GM21576 (cell line): ENCODE measurements at regions not wholly inside any gene's neighbourhood (a gene's known extent, or its start where the extent isn't known, plus 50 kb on each side); places are given as distances from the start of the nearest gene placed in this dataset.

Experiments
- ATAC-seq: cut with Tn5 transposase; IDR thresholded peaks from one replicate; pipeline ENCODE4 v1.9.1; 2021; ENCODE audit warnings: mild to moderate bottlenecking, moderate library complexity; ENCODE audit not compliant: unreplicated experiment

GRCh38 chr2:153197402-153198386, 280.9 kb downstream of the RPRM start:
- ATAC-seq, result no peak

DNA sequence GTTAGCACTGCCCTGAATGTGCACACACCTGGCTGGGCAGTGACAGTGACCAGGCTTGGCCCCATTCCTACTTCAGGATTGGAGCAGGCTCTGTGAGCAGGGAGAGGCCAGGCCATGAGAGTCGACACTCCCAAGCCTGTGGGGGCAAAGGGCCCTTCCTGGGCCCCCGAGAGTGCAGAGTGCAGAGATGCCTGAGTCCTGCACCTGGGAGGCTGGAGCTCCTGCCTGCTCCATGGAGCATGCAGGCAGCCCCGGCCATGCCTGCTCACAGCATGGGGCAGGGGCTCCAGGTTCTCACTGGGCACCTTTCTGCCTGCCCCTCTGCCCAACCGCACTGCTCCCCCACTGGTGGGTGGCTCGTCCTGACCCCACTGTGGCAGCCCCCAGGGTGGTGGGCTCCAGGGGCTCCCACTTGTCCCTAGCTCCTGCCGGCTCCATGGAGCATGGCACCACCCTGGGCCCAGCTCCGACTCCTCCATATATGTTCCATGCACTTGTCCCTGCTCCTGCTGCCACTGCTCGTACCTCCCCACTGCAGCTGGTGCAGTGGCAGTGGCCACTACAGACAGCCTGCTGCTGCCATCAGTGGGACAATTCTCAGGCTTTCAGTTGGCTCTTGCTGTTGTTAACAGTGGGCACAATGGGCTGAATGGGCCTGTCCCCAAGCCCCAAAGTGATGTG, 282.0 kb downstream of the RPRM start:
- no peak for ATAC-seq

- no peak for ATAC-seq
These were observed 283.2 kb downstream of the RPRM start for GRCh38 chr2:153195342-153195741.

GRCh38 chr2:153189091-153189888, 289.3 kb downstream of the RPRM start:
- ATAC-seq, result no peak

DNA sequence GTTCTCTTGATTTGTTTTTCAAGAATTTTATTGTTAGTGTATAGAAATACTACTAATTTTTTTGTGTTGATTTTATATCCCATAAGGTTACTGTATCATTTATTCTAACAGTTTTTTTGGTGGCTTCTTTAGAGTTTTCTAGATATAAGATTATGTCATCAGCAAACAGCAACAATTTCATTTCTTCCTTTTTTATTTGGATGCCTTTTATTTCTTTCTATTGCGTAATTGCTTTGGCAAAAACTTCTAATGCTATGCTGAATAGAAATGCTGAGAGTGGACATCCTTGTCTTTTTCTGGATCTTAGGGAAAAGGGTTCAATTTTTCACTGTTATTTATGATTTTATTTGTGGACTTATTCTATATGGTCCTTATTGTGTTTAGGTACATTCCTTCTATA, 298.8 kb downstream of the RPRM start:
- ATAC-seq, result no peak

GRCh38 chr2:153169609-153170008, 309.0 kb downstream of the RPRM start:
- ATAC-seq, result no peak

DNA sequence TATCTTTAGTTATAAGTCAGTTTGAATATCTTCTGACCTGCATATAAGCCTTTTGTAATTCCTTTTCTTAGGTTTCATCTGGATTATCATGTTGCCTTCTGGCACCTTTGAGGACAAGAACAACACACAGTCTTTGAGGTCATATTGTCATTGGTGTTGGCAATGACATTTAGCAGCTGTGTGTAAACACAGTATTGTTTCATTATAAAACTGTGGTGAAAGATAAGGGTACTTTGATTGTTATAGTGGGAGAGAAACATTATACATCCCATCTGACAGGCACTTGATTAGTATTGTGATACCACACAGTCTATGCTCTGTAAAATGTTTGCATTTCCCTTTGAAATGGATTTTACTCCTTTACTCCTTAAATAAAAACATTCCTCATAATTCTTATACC, 313.5 kb downstream of the RPRM start:
- ATAC-seq, result no peak

DNA sequence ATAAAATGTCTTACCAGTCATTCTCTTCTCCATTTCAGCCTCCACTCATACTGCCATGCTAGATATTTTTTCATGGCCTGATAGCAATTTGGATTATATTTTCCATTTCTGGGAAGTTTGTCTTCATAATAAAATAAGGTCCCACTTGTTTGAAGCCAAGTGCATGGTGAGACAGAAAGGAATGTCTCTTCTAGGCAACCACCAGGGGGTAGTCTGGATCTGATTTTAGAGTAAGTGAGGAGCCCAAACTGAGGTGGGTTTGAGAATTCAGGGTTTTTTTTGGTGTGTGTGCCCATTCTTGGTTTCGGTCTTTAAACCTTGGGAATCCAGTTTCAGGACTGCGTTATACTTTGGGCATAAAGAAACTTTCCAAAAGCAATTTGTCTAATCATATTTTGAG, 315.5 kb downstream of the RPRM start:
- no peak for ATAC-seq

GRCh38 chr2:153156743-153157142, 321.8 kb downstream of the RPRM start:
- no peak for ATAC-seq

GRCh38 chr2:153152036-153152435, 326.5 kb downstream of the RPRM start:
- no peak for ATAC-seq

DNA sequence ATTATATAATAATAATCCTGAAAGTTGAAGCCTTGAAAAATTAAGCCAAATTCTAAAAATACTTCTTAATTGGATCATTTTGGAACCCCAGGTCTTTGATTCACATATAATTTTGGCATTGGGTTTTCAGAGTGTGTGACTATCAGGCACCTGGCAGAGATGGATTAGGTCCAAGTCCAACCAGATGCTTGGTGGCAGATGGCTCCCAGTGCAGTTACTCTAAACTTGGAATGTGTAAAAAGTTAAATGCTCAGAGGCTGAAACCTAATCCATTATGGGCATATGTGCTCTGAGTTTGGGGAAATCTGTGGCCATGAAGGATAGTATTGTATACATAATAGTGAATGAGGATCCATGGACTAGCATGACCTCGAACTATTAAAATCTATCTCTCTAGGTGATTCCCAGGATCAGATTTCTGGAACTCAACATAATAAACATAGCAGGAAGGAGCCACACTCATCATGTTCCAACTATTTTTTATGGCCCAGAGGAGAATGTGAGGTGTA, 333.0 kb downstream of the RPRM start:
- ATAC-seq, result no peak

- no peak for ATAC-seq
These were observed 335.0 kb downstream of the RPRM start for GRCh38 chr2:153143540-153143939.

DNA sequence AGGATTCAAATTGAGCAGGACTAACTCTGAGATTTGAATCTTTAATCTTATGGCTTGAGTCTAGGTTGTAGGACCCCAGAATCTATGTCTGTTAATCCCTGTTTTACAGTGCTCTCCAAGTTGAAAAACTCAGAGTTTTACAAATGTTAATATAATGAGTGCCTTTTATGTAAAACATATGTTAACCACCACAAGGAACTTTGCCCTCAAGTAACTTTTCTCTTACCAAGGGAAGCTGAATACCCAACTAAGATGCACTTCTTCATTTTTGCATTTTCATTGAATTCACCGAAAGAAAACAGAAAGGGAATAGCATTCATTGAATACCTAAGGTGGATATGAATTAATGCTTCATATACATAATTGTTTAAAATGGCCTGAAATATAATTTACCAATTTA, 338.1 kb downstream of the RPRM start:
- no peak for ATAC-seq

GRCh38 chr2:153138651-153139375, 339.7 kb downstream of the RPRM start:
- ATAC-seq, result no peak

DNA sequence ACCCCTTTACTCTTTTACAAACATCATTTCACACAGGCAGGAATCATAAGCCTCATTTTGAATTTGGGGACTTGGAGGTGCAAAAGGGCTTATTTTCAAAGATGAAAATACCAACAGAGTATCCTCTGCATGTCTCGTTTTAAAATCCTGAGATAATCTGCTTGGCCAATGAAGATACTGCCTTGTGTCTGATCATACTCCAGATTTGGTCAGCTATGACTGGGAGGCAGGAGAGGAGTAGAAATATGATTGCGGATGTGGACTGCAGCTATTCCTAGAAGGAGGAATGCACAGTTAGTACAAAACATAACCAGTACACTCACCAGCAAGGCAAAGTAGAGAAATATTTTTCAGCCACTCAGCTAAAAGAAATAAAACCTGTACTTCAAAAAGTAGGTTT, 342.3 kb downstream of the RPRM start:
- ATAC-seq, result no peak

- no peak for ATAC-seq
These were observed 343.8 kb downstream of the RPRM start for GRCh38 chr2:153134725-153135124.

DNA sequence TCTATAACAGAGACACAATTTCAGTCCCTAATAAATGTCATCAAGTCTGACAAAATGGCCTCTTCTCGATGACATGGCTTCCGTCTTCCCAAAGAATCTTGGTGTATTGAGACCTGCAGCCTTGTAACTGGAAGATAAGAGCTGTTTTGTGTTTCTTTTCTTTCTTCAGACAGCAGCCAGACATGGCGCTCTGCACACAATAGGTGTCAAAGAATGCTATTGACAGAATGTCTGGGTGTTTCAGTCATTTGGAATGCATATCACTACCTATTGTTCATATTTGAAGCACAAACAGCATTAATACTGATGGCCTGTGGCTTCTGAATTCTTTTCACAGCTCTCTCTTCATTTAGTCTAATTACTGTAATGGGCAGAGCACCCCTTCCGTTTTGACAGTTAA, 344.8 kb downstream of the RPRM start:
- no peak for ATAC-seq

DNA sequence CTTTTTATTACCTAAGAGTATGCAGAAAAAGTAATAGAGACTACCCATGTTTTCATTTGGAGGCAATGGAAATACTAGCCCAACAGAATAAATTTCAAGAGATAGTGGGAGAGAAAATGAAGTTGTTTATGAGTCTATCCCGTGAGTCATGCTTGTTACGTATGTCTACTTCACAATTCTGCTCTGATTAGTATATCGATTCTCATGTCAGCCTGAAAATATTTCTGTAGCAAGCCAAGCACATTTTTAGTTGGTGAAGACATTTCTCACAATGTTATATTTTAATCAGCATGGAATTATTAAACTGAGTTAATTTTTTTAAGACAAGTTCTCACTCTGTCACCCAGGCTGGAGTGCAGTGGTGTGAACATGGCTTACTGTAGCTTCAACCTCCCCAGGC, 346.1 kb downstream of the RPRM start:
- no peak for ATAC-seq

GRCh38 chr2:153115141-153115540, 363.4 kb downstream of the RPRM start:
- no peak for ATAC-seq

GRCh38 chr2:153110486-153110885, 368.1 kb downstream of the RPRM start:
- no peak for ATAC-seq
